MG63 (cell line): ENCODE measurements at regions not wholly inside any gene's neighbourhood (a gene's known extent, or its start where the extent isn't known, plus 50 kb on each side); places are given as distances from the start of the nearest gene placed in this dataset.
"Not testable (repeated sequence)": the region's sequence is repeated elsewhere in the genome, so short reads cannot be mapped to it uniquely, and the experiment has no call there.

ENCODE experiments used
- DNase-seq: peaks from one replicate; pipeline ENCODE4 v3.0.0-alpha.2; 2020
- H3K27me3 ChIP-seq: fragments of 250-450 bp; sonication (Bioruptor Pico); 2 replicates; pipeline ENCODE4 v1.5.1; 2020; ENCODE audit warnings: mild to moderate bottlenecking, moderate library complexity
- H3K36me3 ChIP-seq: fragments of 250-450 bp; sonication (Bioruptor Pico); 2 replicates; pipeline ENCODE4 v1.5.1; 2020; ENCODE audit warnings: mild to moderate bottlenecking, moderate library complexity
- H3K4me3 ChIP-seq: fragments of 250-450 bp; sonication (Bioruptor Pico); 2 replicates; pipeline ENCODE4 v1.5.1; 2020; ENCODE audit warnings: mild to moderate bottlenecking, moderate library complexity
- H3K9me3 ChIP-seq: fragments of 250-450 bp; sonication (Bioruptor Pico); 2 replicates; pipeline ENCODE4 v1.5.1; 2020; ENCODE audit warnings: mild to moderate bottlenecking, moderate library complexity

DNA sequence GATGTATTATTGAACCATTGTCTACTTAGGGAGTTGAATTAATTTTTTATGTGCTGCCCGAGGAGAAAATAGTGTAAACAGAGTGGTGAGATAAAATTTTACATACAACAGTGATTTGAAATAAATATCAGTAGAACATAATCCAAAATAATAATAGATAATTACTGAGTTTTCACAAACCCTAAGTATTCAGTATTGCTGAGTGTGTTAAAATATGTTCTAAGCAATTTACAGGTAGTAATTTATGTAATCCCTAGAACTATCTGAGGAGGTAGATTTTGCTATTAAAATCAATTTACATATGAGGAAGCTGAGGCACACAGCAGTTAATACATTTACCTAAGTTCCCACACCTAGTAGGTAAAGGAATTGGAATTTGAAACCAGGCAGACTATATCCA is 134.7 kb upstream of the FAT1 start:
- no peaks in the 10 kb centered on the region for H3K36me3 ChIP-seq
- no peaks in the 10 kb centered on the region for H3K9me3 ChIP-seq
- H3K4me3 ChIP-seq = no peak overlapping the region
- no peak for DNase-seq
- no peaks in the 10 kb centered on the region for H3K27me3 ChIP-seq

DNA sequence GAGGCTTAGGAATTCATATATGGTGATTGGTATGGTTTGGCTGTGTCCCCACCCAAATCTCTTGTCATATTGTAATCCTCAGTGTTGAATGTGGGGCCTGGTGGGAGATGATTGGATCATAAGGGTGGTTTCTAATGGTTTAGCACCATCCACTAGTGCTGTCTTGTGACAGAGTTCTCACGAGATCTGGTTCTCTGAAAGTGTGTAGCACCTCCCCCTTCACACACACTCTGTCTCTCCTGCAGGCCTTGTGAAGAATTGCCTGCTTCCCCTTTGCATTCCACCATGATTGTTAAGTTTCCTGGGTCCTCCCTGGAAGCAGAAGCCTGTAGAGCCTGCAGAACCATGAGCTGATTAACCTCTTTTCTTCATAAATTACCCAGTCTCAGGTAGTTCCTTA is 135.8 kb upstream of the FAT1 start:
- H3K9me3 ChIP-seq = no peaks in the 10 kb centered on the region
- DNase-seq = no peak
- H3K27me3 ChIP-seq = no peaks in the 10 kb centered on the region
- H3K36me3 ChIP-seq = no peaks in the 10 kb centered on the region
- H3K4me3 ChIP-seq = no peak overlapping the region

DNA sequence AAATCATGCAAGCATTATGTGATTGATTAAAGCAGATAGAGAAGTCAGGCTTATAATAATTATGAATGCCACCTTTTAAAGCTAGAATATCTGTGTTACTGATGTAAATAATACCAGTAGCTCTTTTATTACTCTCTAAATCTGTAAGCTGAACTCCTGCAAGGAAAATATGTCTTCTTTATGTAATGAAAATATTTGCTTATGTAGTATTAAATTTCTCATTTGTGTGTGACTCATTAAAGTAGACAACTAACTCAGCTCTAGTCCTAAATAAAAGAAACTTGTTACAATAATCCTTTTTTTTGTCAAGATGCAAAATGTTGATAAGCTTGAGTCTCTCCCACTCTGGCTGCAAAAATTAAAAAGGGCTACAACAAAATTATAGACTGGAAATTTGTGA is 137.7 kb upstream of the FAT1 start:
- no peak for DNase-seq

DNA sequence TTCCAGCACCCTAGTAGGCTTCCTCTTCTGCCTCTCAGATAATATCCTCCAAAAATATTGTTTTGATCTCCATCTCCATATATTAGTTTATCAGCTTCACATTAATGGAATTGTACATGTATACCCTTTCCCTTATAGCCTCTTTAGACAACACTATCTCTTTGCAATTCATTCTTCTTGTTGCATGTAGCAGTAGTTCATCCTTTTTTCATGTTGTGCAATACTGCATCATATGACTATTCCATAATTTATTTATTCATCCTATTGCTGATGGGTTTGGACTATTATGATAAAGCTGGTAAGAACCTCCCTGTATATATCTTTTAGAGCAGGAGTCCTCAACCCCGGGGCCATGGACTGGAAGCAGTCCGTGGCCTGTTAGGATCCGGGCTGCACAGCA is 148.2 kb upstream of the FAT1 start:
- no peaks in the 10 kb centered on the region for H3K36me3 ChIP-seq
- no peaks in the 10 kb centered on the region for H3K27me3 ChIP-seq
- no peaks in the 10 kb centered on the region for H3K9me3 ChIP-seq
- no peak overlapping the region for H3K4me3 ChIP-seq
- DNase-seq = no peak

More for the DNA sequence above, 137.7 kb upstream of the FAT1 start:
- Histone ChIP-seq H3K4me3 (no peak overlapping the region), H3K36me3 (no peaks in the 10 kb centered on the region), H3K9me3 (no peaks in the 10 kb centered on the region), H3K27me3 (no peaks in the 10 kb centered on the region)

DNA sequence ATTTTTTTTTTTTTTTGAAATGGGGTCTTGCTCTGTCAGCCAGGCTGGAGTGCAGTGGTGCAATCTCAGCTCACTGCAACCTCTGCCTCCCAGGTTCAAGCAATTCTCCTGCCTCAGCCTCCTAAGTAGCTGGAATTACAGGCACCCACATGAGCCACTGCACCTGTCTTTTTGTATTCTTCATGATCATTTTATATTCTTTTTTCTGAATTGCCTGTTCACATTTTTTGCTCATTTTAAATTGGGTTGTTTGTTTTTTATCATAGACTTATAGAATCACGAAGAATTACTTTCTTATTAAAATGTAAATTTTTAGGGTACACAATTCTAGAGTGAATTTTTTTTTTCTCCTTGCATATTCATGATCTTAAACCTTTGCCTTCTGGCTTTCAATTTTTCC is 149.4 kb upstream of the FAT1 start:
- not testable (repeated sequence) for H3K36me3 ChIP-seq, H3K9me3 ChIP-seq, H3K4me3 ChIP-seq, H3K27me3 ChIP-seq, DNase-seq

DNA sequence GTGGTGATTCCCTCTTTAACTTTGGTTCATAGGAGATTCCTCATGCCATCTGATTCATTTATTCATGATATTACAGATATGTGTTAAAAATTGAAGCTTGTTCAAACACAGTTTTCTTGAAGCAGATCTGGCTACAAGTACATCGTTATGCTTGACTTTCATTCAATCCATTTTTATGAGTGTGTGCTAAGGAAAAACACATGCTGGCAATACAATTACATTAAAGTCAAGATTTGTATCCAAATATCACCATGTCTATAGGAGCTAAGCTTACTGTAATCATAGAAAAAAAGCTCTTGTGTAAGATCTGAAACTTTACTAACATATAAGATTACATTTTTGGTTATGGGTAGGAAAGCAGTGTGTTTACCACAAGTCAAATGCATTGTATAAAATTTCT is 151.8 kb upstream of the FAT1 start:
- no peak overlapping the region for H3K4me3 ChIP-seq
- no peaks in the 10 kb centered on the region for H3K9me3 ChIP-seq
- no peaks in the 10 kb centered on the region for H3K36me3 ChIP-seq
- H3K27me3 ChIP-seq = no peaks in the 10 kb centered on the region
- DNase-seq = no peak

DNA sequence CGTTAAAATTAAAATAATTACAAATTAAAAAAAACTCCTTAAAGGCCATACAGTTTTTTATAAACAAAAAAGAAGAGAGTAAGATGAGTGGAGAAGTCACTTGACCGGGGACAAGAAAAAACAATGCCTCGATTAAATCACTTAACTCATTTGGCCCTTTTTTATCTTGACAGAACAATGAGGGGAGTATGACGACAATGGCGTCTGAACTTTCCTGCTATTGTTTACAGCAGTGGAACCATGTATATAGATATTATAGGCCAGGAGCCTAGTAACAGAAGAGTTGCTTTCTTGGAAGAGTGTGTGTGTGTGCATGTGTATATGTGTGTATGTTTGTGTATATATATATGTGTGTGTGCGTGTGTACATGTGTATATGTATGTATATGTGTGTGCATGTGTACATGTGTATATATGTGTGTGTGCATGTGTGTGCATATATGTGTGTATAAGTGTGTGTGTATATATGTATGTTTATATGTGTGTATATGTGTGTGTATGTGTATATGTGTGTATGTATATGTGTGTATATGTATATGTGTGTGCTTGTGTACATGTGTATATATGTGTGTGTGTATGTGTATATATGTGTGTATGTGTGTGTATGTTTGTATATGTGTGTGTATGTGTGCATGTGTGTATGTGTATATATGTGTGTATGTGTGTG is 153.4 kb upstream of the FAT1 start:
- no peaks in the 10 kb centered on the region for H3K27me3 ChIP-seq
- no peak overlapping the region for H3K4me3 ChIP-seq
- no peak for DNase-seq
- no peaks in the 10 kb centered on the region for H3K9me3 ChIP-seq
- no peaks in the 10 kb centered on the region for H3K36me3 ChIP-seq

DNA sequence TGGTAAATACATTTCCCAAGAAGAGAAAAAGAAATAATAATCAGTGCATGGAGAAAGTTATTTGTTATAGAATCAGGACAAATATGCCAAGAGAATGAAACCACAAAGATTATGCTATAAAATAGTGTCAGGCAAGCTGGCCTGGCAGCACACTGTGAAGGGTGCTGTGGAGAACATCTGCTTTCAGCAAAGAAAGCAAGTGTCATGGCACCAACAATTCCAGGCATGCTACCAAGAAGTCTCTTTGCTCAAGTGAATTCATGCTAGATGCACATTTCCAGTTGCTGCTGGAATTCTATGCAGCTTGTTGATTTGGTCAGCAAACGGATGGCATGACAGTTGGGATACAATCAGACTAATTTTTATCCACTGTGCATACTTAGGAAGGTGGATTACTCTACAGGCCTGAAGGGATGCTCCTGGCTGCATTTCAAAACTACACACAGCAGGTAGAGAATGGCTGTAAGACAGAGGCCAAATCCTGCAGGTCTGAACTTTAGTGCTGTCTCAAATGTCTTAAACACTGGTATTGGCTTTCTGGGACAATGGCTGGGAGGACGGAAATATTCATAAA is 154.6 kb upstream of the FAT1 start:
- Histone ChIP-seq H3K4me3 (no peak overlapping the region), H3K36me3 (no peaks in the 10 kb centered on the region), H3K9me3 (no peaks in the 10 kb centered on the region), H3K27me3 (no peaks in the 10 kb centered on the region)
- no peak for DNase-seq

DNA sequence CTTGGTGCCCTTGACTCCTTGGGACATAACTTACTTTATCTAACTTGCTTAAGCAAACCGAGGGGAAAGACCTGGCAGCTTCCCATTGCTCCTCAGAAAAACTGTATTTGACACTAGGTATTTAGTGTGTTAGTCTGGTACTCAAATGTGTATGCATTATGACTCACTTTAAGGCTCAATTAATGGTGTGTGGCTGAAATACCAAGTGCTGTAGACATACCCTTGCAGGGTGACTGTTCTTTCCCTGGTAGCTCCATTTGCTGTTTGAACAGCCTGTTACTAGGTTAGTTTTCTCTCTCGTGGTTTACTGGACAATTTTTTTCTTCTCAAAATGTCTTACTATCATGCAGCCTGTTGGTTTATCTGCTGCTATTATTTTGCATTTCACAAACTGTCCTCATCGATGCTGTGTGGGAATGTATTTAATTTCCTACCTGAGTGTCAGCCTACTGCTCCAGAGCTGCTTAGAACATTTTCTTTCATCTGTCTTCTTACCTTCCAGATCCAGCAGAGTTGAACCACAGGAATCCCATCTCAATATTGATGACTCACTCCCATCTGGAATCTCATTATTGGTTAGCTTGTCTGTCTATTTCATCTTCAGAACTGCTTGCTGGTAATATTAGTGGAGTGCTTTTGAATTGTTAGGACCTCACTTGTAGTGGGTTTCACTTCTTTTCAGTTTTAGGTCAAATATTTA is 158.0 kb upstream of the FAT1 start:
- DNase-seq = no peak
- no peaks in the 10 kb centered on the region for H3K9me3 ChIP-seq
- no peak overlapping the region for H3K4me3 ChIP-seq

DNA sequence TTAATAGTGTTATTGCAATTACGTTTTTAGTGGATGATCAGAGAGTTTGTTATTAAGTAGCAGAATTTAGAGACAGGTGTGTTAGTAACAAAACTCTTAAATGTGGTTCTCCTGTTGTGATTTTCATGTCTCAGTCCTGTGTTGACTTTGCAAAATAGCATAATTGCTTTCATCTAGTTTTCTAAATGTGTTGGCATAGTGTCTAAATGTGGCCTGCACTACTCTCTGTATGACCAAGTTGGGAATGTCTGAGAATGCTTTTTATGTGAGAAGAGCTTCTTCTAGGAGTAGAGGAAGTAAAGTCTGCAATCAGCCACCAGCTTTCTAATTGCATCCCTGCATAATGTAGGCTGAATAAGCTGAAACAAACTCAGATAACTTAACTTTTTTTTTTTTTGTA is 158.6 kb upstream of the FAT1 start:
- Histone ChIP-seq H3K9me3 (no peaks in the 10 kb centered on the region), H3K36me3 (no peaks in the 10 kb centered on the region), H3K27me3 (no peaks in the 10 kb centered on the region), H3K4me3 (no peak overlapping the region)
- DNase-seq = no peak

More for the DNA sequence above, 158.0 kb upstream of the FAT1 start:
- Histone ChIP-seq H3K36me3 (no peaks in the 10 kb centered on the region), H3K27me3 (no peaks in the 10 kb centered on the region)

DNA sequence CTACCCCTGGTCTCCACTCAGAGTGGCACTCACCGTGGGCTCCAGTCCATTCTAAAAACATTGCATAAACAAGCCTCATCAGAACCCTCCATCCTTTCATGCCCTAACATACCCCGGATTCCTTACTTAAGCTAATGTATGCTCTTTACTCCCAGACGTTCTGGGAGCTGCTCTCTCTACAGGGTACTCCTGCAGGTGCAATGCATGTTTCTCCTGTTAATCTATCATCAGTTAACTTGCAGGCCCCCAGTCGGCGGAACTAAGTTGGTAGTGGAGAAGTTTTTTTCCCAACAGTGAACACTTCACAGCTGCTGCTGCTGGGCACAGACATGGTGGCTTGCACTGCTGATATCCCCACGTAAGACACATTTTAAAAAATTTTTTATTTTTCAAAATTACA is 161.6 kb upstream of the FAT1 start:
- H3K4me3 ChIP-seq = no peak overlapping the region
- DNase-seq = no peak
- no peaks in the 10 kb centered on the region for H3K27me3 ChIP-seq
- no peaks in the 10 kb centered on the region for H3K9me3 ChIP-seq
- no peaks in the 10 kb centered on the region for H3K36me3 ChIP-seq

DNA sequence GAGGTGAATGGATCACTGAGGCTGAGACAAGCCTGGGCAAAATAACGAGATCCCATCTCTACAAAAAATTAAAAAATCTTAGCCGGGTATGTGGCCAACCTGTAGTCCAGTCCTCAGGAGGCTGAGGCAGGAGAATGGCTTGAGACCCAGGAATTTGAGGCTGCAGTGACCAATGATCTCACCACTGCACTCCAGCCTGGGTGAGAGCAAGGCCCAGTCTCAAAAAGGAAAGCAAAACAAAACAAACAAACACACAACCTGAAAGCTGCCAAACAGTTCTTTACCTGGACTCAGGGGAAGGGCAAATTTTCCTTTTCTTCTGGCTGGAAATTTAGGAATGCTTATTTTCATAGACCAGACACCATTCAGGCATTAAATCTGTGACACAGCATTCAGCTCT is 163.1 kb upstream of the FAT1 start:
- DNase-seq = no peak
- H3K36me3 ChIP-seq = no peaks in the 10 kb centered on the region
- H3K4me3 ChIP-seq = no peak overlapping the region
- no peaks in the 10 kb centered on the region for H3K9me3 ChIP-seq
- H3K27me3 ChIP-seq = no peaks in the 10 kb centered on the region

DNA sequence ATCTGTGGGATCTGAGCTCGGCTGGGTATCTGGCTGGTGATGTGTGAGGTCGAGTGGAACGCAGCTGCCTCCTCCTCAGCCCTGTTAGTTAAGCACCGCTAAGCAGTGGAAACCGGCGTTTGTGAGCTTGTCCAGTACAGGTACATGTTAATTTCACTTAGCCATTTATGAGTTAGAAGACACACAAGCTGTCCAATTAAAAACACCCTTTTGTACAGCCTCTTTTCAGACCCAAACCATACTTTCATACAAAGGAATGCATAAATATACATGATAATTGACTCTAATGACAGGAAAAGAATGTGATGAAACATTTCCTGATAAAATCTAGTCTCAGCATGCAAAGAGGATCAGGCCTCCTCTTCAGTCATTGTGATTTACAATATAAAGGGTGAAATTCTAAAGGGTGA is 163.6 kb upstream of the FAT1 start:
- no peaks in the 10 kb centered on the region for H3K9me3 ChIP-seq
- no peaks in the 10 kb centered on the region for H3K27me3 ChIP-seq
- DNase-seq = no peak
- H3K4me3 ChIP-seq = no peak overlapping the region
- no peaks in the 10 kb centered on the region for H3K36me3 ChIP-seq

DNA sequence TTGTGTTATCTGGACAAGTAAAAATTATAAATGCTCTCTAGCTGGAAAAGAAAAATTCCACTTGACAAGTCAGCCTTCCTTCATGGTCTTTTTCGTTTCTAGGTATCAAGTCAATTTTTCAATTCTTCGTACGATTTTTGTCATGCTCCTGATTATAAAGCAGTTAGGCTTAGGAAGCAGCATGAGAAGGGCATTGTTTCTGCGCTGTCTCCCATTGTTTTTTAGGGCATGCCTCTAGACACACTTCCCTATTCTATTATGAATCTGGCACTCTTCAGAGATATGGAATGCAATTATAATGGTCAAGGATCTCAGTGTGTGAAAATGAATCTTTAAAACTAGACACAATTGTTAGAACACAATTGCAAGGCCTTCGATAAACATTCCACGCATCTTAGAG is 164.1 kb upstream of the FAT1 start:
- H3K36me3 ChIP-seq = no peaks in the 10 kb centered on the region
- H3K27me3 ChIP-seq = no peaks in the 10 kb centered on the region
- DNase-seq = no peak
- no peak overlapping the region for H3K4me3 ChIP-seq
- no peaks in the 10 kb centered on the region for H3K9me3 ChIP-seq

DNA sequence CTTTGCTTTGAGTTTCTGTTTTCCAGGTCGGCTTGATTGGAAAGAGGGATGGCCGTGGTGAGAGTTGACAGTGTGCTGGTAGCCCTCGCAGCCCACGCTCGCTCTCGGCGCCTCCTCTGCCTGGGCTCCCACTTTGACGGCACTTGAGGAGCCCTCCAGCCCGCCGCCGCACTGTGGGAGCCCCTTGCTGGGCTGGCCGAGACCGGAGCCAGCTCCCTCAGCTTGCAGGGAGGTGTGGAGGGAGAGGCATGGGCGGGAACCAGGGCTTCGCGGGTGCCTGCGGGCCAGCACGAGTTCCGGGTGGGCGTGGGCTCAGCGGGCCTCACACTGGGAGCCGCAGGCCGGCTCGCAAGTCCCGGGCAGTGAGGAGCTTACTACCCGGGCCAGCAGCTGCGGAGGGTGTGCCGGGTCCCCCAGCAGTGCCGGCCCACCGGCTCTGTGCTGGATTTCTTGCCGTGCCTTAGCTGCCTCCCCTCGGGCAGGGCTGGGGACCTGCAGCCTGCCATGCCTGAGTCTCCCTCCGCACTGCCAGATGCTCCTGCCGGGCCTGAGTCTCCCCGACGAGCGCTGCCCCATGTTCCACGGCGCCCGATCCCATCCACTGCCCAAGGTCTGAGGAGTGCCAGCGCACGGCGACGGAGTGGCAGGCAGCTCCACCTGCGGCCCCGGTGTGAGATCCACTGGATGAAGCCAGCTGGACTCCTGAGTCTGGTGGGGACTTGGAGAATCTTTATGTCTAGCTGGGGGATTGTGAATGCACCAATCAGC is 166.4 kb upstream of the FAT1 start:
- no peak for DNase-seq
- Histone ChIP-seq H3K36me3 (no peaks in the 10 kb centered on the region), H3K27me3 (no peaks in the 10 kb centered on the region), H3K4me3 (no peak overlapping the region), H3K9me3 (no peaks in the 10 kb centered on the region)

DNA sequence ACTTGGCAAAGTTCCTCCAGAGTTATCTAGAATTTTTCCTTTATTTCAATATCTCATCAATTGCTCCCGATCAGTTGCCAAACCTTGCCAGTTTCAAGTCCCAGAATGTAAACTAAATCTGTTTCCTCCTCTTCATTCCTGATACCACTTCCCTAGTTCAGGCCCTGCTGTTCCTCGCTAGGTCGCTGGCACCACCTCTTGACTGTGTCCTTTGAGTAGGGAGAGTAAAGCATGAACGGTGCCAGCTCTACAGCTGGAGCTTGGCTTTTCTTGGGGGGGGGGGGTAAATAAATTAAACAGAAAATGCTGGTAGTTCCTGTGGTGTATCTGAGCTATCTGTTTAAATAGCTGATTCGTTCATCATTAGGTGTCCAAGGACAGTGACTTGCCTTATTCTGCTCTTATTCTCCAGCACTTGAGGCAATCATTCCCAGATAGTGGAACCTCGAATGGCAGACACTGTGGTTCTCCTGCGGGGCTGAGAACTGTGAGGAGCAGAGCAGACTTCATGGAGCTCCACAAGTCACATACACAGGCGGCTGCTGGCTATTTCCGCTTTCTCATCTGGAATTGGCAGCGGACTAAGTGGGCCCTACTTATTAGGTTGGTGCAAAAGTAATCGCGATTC is 168.3 kb upstream of the FAT1 start:
- H3K36me3 ChIP-seq = no peaks in the 10 kb centered on the region
- H3K27me3 ChIP-seq = no peaks in the 10 kb centered on the region
- H3K4me3 ChIP-seq = no peak overlapping the region
- no peak for DNase-seq
- H3K9me3 ChIP-seq = no peaks in the 10 kb centered on the region

DNA sequence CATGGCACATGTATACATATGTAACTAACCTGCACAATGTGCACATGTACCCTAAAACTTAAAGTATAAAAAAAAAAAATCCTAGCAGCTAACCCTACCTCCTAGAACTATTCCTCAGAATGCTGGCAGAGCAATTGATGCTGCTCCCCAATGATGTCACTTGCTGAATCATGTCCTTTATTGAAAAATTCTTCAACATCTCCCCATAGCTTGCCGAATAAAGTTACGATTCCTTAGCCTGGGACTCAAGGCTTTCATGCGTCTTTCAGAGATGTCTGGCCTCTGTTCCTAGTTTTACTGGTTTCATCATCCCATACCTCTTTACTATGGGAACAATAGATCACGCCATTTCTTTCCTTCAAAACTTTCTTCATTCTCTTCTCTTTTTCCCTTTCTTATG is 174.7 kb upstream of the FAT1 start:
- H3K4me3 ChIP-seq = no peak overlapping the region
- no peaks in the 10 kb centered on the region for H3K27me3 ChIP-seq
- H3K9me3 ChIP-seq = no peaks in the 10 kb centered on the region
- no peaks in the 10 kb centered on the region for H3K36me3 ChIP-seq
- DNase-seq = no peak
